Astrocyte (in vitro differentiated cells and primary cell): ENCODE measurements at regions not wholly inside any gene's neighbourhood (a gene's known extent, or its start where the extent isn't known, plus 50 kb on each side); places are given as distances from the start of the nearest gene placed in this dataset.

Experiments used
- DNase-seq: peaks from one replicate; pipeline ENCODE4 v3.0.0-alpha.2; 2010; ENCODE audit warnings: low read depth
- FAIRE-seq: peaks from 2 replicates; lab custom pipeline; 2011; peaks lifted over from hg19 to GRCh38; lab: Jason Lieb, UNC
- H2AFZ ChIP-seq: 2 replicates; pipeline ENCODE4 v1.6.0; 2012; ENCODE audit warnings: low read depth, low read length, inconsistent platforms
- H3K27ac ChIP-seq: 2 replicates; pipeline ENCODE4 v1.5.1; 2011; ENCODE audit warnings: low read depth, low read length, inconsistent platforms
- H3K27me3 ChIP-seq: 2 replicates; pipeline ENCODE4 v1.6.0; 2011; ENCODE audit warnings: low read length, inconsistent platforms; ENCODE audit not compliant: insufficient read depth
- H3K36me3 ChIP-seq: 2 replicates; pipeline ENCODE4 v1.5.1; 2011; ENCODE audit warnings: low read length, inconsistent platforms; ENCODE audit not compliant: insufficient read depth
- H3K4me1 ChIP-seq: 2 replicates; pipeline ENCODE4 v1.5.1; 2011; ENCODE audit warnings: low read length, inconsistent platforms; ENCODE audit not compliant: insufficient read depth
- H3K4me2 ChIP-seq: 2 replicates; pipeline ENCODE4 v1.6.0; 2012; ENCODE audit warnings: low read length, inconsistent platforms
- H3K4me3 ChIP-seq: 2 replicates; pipeline ENCODE4 v1.5.1; 2011; ENCODE audit warnings: low read depth, mild to moderate bottlenecking, low read length, inconsistent platforms; ENCODE audit not compliant: insufficient read depth
- H3K79me2 ChIP-seq: 2 replicates; pipeline ENCODE4 v1.6.0; 2012; ENCODE audit warnings: mild to moderate bottlenecking, low read length, inconsistent platforms; ENCODE audit not compliant: insufficient read depth
- H3K9ac ChIP-seq: 2 replicates; pipeline ENCODE4 v1.6.0; 2012; ENCODE audit warnings: mild to moderate bottlenecking, low read length, inconsistent platforms
- H3K9me3 ChIP-seq: 2 replicates; pipeline ENCODE4 v1.5.1; 2012; ENCODE audit warnings: low read depth, mild to moderate bottlenecking, low read length, inconsistent platforms; ENCODE audit not compliant: insufficient read depth
- H4K20me1 ChIP-seq: 2 replicates; pipeline ENCODE4 v1.6.0; 2012; ENCODE audit warnings: low read length, inconsistent platforms; ENCODE audit not compliant: insufficient read depth
- H3K27ac Mint-ChIP-seq: one replicate; pipeline ENCODE4 v1.8.0; 2021; ENCODE audit warnings: mild to moderate bottlenecking, mixed read lengths; ENCODE audit not compliant: unreplicated experiment
- H3K27me3 Mint-ChIP-seq: one replicate; pipeline ENCODE4 v1.8.0; 2021; ENCODE audit warnings: low read depth, mixed read lengths; ENCODE audit not compliant: unreplicated experiment
- H3K36me3 Mint-ChIP-seq: one replicate; pipeline ENCODE4 v1.8.0; 2021; ENCODE audit warnings: low read depth, mixed read lengths; ENCODE audit not compliant: unreplicated experiment
- H3K4me1 Mint-ChIP-seq: one replicate; pipeline ENCODE4 v1.8.0; 2021; ENCODE audit warnings: low read depth, mixed read lengths; ENCODE audit not compliant: unreplicated experiment
- H3K4me3 Mint-ChIP-seq: one replicate; pipeline ENCODE4 v1.8.0; 2021; ENCODE audit warnings: mild to moderate bottlenecking, moderate library complexity, mixed read lengths; ENCODE audit not compliant: unreplicated experiment
- H3K9me3 Mint-ChIP-seq: one replicate; pipeline ENCODE4 v1.8.0; 2021; ENCODE audit warnings: mild to moderate bottlenecking, mixed read lengths; ENCODE audit not compliant: unreplicated experiment
- EZH2 ChIP-seq: IDR thresholded peaks from 2 replicates; pipeline ENCODE4 v1.6.1; 2012; ENCODE audit warnings: mild to moderate bottlenecking, low read length, inconsistent platforms; ENCODE audit not compliant: insufficient read depth
- TF ChIP-seq, protein P1 (sequence below): IDR thresholded peaks from 2 replicates; pipeline ENCODE4 v1.5.1; 2011; ENCODE audit warnings: low read depth, mild to moderate bottlenecking, inconsistent platforms, low read length, moderate library complexity; ENCODE audit not compliant: insufficient read depth

DNA sequence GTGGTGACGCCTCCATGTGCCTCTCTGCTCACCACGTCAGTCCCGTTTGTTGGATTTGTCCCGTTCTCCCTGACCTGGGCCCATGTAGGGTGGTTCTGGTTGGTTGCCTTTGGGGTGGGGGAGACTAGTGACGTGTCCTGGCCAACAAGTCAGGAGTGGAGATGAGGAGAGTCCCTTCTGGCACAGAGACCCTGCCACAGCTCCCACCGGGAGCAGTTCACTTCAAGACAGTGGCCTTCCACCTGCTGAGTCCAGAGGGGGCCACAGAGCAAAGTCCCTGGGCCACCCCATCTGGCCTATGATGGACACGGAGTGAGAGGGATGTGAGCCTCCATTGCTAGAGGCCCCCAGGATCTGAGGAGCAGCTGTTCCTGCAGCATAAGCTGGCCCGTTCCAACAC lies 405.6 kb downstream of the TCERG1L start:
- Mint-ChIP-seq H3K27ac (no peak overlapping the region), H3K9me3 (peaks cover 8% of the 10 kb centered on the region), H3K4me3 (no peak overlapping the region), H3K27me3 (peaks cover 3% of the 10 kb centered on the region), H3K4me1 (no peaks in the 10 kb centered on the region), H3K36me3 (no peaks in the 10 kb centered on the region)
- Histone ChIP-seq H4K20me1 (no peaks in the 10 kb centered on the region), H3K4me3 (no peak overlapping the region), H3K36me3 (no peaks in the 10 kb centered on the region), H3K27me3 (no peaks in the 10 kb centered on the region), H3K4me1 (no peaks in the 10 kb centered on the region), H2AFZ (no peak overlapping the region), H3K79me2 (no peaks in the 10 kb centered on the region), H3K27ac (no peak overlapping the region), H3K9me3 (peaks cover 9% of the 10 kb centered on the region), H3K4me2 (no peak overlapping the region), H3K9ac (no peak overlapping the region)
- no peak for TF ChIP-seq EZH2
- TF ChIP-seq, protein P1, sequence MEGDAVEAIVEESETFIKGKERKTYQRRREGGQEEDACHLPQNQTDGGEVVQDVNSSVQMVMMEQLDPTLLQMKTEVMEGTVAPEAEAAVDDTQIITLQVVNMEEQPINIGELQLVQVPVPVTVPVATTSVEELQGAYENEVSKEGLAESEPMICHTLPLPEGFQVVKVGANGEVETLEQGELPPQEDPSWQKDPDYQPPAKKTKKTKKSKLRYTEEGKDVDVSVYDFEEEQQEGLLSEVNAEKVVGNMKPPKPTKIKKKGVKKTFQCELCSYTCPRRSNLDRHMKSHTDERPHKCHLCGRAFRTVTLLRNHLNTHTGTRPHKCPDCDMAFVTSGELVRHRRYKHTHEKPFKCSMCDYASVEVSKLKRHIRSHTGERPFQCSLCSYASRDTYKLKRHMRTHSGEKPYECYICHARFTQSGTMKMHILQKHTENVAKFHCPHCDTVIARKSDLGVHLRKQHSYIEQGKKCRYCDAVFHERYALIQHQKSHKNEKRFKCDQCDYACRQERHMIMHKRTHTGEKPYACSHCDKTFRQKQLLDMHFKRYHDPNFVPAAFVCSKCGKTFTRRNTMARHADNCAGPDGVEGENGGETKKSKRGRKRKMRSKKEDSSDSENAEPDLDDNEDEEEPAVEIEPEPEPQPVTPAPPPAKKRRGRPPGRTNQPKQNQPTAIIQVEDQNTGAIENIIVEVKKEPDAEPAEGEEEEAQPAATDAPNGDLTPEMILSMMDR, result no peak
- no peak for FAIRE-seq
- no peak for DNase-seq

DNA sequence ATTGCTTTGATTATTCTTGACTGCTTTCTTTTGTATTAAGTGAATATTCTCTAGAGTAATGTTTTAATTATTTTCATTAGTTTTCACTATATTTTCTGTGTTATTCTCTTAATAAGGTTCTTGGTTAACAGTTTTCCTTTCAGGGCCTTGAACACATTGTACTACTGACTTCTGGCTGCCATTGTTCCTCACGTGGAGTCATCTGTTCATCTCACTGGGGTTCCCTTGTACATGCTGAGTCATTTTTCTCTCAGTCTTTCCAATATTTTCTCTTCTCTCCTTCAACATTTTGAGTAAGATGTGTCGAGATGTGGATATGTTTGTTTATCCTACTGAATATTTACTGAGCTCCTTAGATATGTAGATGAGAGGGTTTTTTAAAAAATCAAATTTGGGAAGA lies 400.7 kb downstream of the TCERG1L start:
- Histone ChIP-seq H3K4me3 (no peak overlapping the region), H2AFZ (no peak overlapping the region), H3K36me3 (no peaks in the 10 kb centered on the region), H3K9me3 (peaks cover 7% of the 10 kb centered on the region), H3K9ac (no peak overlapping the region), H4K20me1 (no peaks in the 10 kb centered on the region), H3K27me3 (no peaks in the 10 kb centered on the region), H3K4me1 (no peaks in the 10 kb centered on the region), H3K79me2 (no peaks in the 10 kb centered on the region), H3K27ac (no peak overlapping the region), H3K4me2 (no peak overlapping the region)
- FAIRE-seq (no peak), DNase-seq (no peak)
- Mint-ChIP-seq H3K36me3 (no peaks in the 10 kb centered on the region), H3K9me3 (peaks cover 13% of the 10 kb centered on the region), H3K4me3 (no peak overlapping the region), H3K4me1 (no peaks in the 10 kb centered on the region), H3K27me3 (peaks cover 5% of the 10 kb centered on the region), H3K27ac (no peak overlapping the region)
- TF ChIP-seq, protein P1, result no peak
- no peak for TF ChIP-seq EZH2

DNA sequence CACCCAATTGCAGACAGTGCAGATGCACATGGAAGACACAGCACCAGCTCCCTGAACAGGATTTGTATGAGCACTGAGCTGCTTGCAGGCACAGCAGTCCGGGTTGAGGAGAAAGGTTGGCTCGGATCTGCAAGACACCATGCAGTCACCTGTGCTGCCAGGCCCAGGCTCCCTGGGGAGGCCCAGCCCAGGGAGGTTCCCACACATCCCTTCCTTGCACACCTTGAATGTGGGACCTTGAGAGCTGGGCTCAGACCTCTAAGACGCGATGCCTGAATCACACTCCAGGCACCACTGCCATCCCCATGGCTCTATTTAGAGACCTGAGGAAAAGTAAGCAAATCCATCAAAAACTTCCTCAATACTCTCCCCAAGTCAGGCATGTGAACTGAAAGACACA lies 397.7 kb downstream of the TCERG1L start:
- H3K79me2 ChIP-seq, result no peaks in the 10 kb centered on the region
- no peak overlapping the region for H3K27ac Mint-ChIP-seq
- no peak overlapping the region for H3K4me3 ChIP-seq
- H3K9me3 ChIP-seq, result peaks cover 7% of the 10 kb centered on the region
- H4K20me1 ChIP-seq, result no peaks in the 10 kb centered on the region
- no peak overlapping the region for H3K4me3 Mint-ChIP-seq
- FAIRE-seq (no peak), DNase-seq (no peak)
- H3K4me1 ChIP-seq, result no peaks in the 10 kb centered on the region
- no peaks in the 10 kb centered on the region for H3K27me3 ChIP-seq
- H3K36me3 ChIP-seq, result no peaks in the 10 kb centered on the region
- H3K4me1 Mint-ChIP-seq, result no peaks in the 10 kb centered on the region
- no peak overlapping the region for H3K4me2 ChIP-seq
- TF ChIP-seq, protein P1, result no peak
- no peak for TF ChIP-seq EZH2
- H2AFZ ChIP-seq, result no peak overlapping the region
- H3K9me3 Mint-ChIP-seq, result peaks cover 15% of the 10 kb centered on the region
- H3K9ac ChIP-seq, result no peak overlapping the region
- H3K36me3 Mint-ChIP-seq, result no peaks in the 10 kb centered on the region
- H3K27ac ChIP-seq, result no peak overlapping the region
- H3K27me3 Mint-ChIP-seq, result peaks cover 8% of the 10 kb centered on the region
